GM23338 (cell line): ENCODE measurements at regions not wholly inside any gene's neighbourhood (a gene's known extent, or its start where the extent isn't known, plus 50 kb on each side); places are given as distances from the start of the nearest gene placed in this dataset.
"Not testable (repeated sequence)": the region's sequence is repeated elsewhere in the genome, so short reads cannot be mapped to it uniquely, and the experiment has no call there.

ENCODE experiments used
- ATAC-seq: fragments of 200-7000 bp; cut with Tn5 transposase; 3 replicates; pipeline ENCODE4 v1.9.1; 2020
- DNase-seq: peaks from one replicate; pipeline ENCODE4 v3.0.0-alpha.2; 2015; ENCODE audit warnings: low spot score
- H2AFZ ChIP-seq: fragments of 200-600 bp; sonication (generic); 2 replicates; pipeline ENCODE4 v1.8.0; 2016; ENCODE audit warnings: antibody characterized with exemption, mild to moderate bottlenecking, moderate library complexity
- H3F3A ChIP-seq: fragments of 200-600 bp; sonication (generic); replicated peaks from 2 replicates; pipeline ENCODE4 v1.8.0; 2017; ENCODE audit warnings: antibody characterized with exemption, mixed run types, low read depth
- H3K27ac ChIP-seq: fragments of 200-600 bp; sonication (generic); 2 replicates; pipeline ENCODE4 v1.6.1; 2016; ENCODE audit warnings: low read depth
- H3K27me3 ChIP-seq: fragments of 200-600 bp; sonication (generic); 2 replicates; pipeline ENCODE4 v1.8.0; 2016; ENCODE audit warnings: mild to moderate bottlenecking, mixed run types, moderate library complexity; ENCODE audit not compliant: insufficient read depth
- H3K36me3 ChIP-seq: fragments of 200-600 bp; sonication (generic); 2 replicates; pipeline ENCODE4 v1.8.0; 2016; ENCODE audit warnings: mild to moderate bottlenecking; ENCODE audit not compliant: insufficient read depth
- H3K4me1 ChIP-seq: fragments of 200-600 bp; sonication (generic); 2 replicates; pipeline ENCODE4 v1.8.0; 2016; ENCODE audit warnings: mild to moderate bottlenecking, moderate library complexity; ENCODE audit not compliant: insufficient read depth
- H3K4me2 ChIP-seq: fragments of 200-600 bp; sonication (generic); 2 replicates; pipeline ENCODE4 v1.7.1; 2017; ENCODE audit warnings: mixed run types
- H3K4me3 ChIP-seq: fragments of 200-600 bp; sonication (generic); 2 replicates; pipeline ENCODE4 v1.6.1; 2016; ENCODE audit warnings: mixed run types
- H3K79me2 ChIP-seq: fragments of 200-600 bp; sonication (generic); replicated peaks from 2 replicates; pipeline ENCODE4 v1.8.0; 2017; ENCODE audit warnings: mild to moderate bottlenecking; ENCODE audit not compliant: insufficient read depth
- H3K9me2 ChIP-seq: fragments of 200-600 bp; sonication (generic); 2 replicates; pipeline ENCODE4 v1.8.0; 2017; ENCODE audit not compliant: insufficient read depth
- H4K20me1 ChIP-seq: fragments of 200-600 bp; sonication (generic); replicated peaks from 2 replicates; pipeline ENCODE4 v1.8.0; 2017; ENCODE audit warnings: mild to moderate bottlenecking; ENCODE audit not compliant: insufficient read depth
- H3K27ac Mint-ChIP-seq: 2 replicates; pipeline ENCODE4 v1.8.0; 2020; ENCODE audit warnings: inconsistent platforms, mild to moderate bottlenecking, moderate library complexity, mixed read lengths
- H3K27me3 Mint-ChIP-seq: 3 replicates; pipeline ENCODE4 v1.8.0; 2022; ENCODE audit warnings: low read depth, mild to moderate bottlenecking, moderate library complexity, mixed read lengths, inconsistent platforms; ENCODE audit not compliant: insufficient read depth, poor library complexity
- H3K36me3 Mint-ChIP-seq: 3 replicates; pipeline ENCODE4 v1.8.0; 2021; ENCODE audit warnings: low read depth, mild to moderate bottlenecking, inconsistent platforms, moderate library complexity, mixed read lengths
- H3K4me1 Mint-ChIP-seq: 3 replicates; pipeline ENCODE4 v1.8.0; 2020; ENCODE audit warnings: mild to moderate bottlenecking, inconsistent platforms, mixed read lengths
- H3K4me3 Mint-ChIP-seq: 3 replicates; pipeline ENCODE4 v1.8.0; 2021; ENCODE audit warnings: moderate library complexity, mild to moderate bottlenecking, inconsistent platforms, mixed read lengths
- H3K9me3 Mint-ChIP-seq: 3 replicates; pipeline ENCODE4 v1.8.0; 2020; ENCODE audit warnings: moderate library complexity, mild to moderate bottlenecking, inconsistent platforms, mixed read lengths
- ETS1 ChIP-seq: IDR thresholded peaks from 2 replicates; pipeline ENCODE4 v1.6.1; 2016; ENCODE audit warnings: antibody characterized with exemption
- EZH2 ChIP-seq: fragments of 200-600 bp; sonication (generic); IDR thresholded peaks from one replicate; pipeline ENCODE4 v1.8.0; 2017; ENCODE audit warnings: antibody characterized with exemption, mild to moderate bottlenecking, low read depth; ENCODE audit not compliant: unreplicated experiment
- EZH2phosphoT487 ChIP-seq: fragments of 200-600 bp; sonication (generic); IDR thresholded peaks from one replicate; pipeline ENCODE4 v1.8.1; 2018; ENCODE audit warnings: antibody characterized with exemption; ENCODE audit not compliant: unreplicated experiment
- JUNB ChIP-seq: IDR thresholded peaks from one replicate; pipeline ENCODE4 v1.6.1; 2016; ENCODE audit warnings: antibody characterized with exemption; ENCODE audit not compliant: unreplicated experiment
- NANOG ChIP-seq: IDR thresholded peaks from 2 replicates; pipeline ENCODE4 v1.6.1; 2016; ENCODE audit warnings: antibody characterized with exemption, borderline replicate concordance
- POLR2AphosphoS5 ChIP-seq: IDR thresholded peaks from 2 replicates; pipeline ENCODE4 v1.6.1; 2016; ENCODE audit warnings: antibody characterized with exemption, low read depth
- STAT1 ChIP-seq: IDR thresholded peaks from one replicate; pipeline ENCODE4 v1.6.1; 2016; ENCODE audit warnings: antibody characterized with exemption; ENCODE audit not compliant: unreplicated experiment
- ZNF114 ChIP-seq: fragments of 250-450 bp; sonication (Bioruptor Pico); IDR thresholded peaks from 2 replicates; pipeline ENCODE4 v1.5.0; 2020; ENCODE audit warnings: mild to moderate bottlenecking, moderate library complexity
- ZNF462 ChIP-seq: fragments of 250-450 bp; sonication (Bioruptor Pico); IDR thresholded peaks from 2 replicates; pipeline ENCODE4 v1.5.0; 2020; ENCODE audit warnings: mild to moderate bottlenecking, moderate library complexity

- H3K36me3 ChIP-seq, H3K4me2 ChIP-seq, DNase-seq, H3K27ac ChIP-seq, H3K9me2 ChIP-seq, H3F3A ChIP-seq, H3K27ac Mint-ChIP-seq, ATAC-seq, H4K20me1 ChIP-seq, H3K4me3 Mint-ChIP-seq, H3K27me3 ChIP-seq, H3K4me1 ChIP-seq, H3K4me1 Mint-ChIP-seq, H3K79me2 ChIP-seq, H3K36me3 Mint-ChIP-seq, H3K27me3 Mint-ChIP-seq, H2AFZ ChIP-seq, H3K4me3 ChIP-seq, H3K9me3 Mint-ChIP-seq: not testable (repeated sequence)
These were observed 185.0 kb upstream of the SMIM30 start for GRCh38 chr7:113303388-113303787.

GRCh38 chr7:113301983-113302382, 183.6 kb upstream of the SMIM30 start:
- Histone ChIP-seq H3K9me2 (no peaks in the 10 kb centered on the region), H3K4me3 (no peak overlapping the region), H3K36me3 (no peaks in the 10 kb centered on the region), H2AFZ (no peak overlapping the region; the same call in 1 of the 2 replicates), H3K4me1 (no peaks in the 10 kb centered on the region), H3K79me2 (no peaks in the 10 kb centered on the region), H3K27me3 (no peaks in the 10 kb centered on the region), H3F3A (no peaks in the 10 kb centered on the region), H3K27ac (no peak overlapping the region), H3K4me2 (no peak overlapping the region), H4K20me1 (no peaks in the 10 kb centered on the region)
- TF ChIP-seq STAT1: no peak
- TF ChIP-seq JUNB: no peak
- TF ChIP-seq EZH2: no peak
- no peak for TF ChIP-seq ZNF114 (CRISPR knock-in tag)
- TF ChIP-seq POLR2AphosphoS5: no peak
- no peak for TF ChIP-seq ETS1
- TF ChIP-seq EZH2phosphoT487: no peak
- no peak for TF ChIP-seq ZNF462 (CRISPR knock-in tag)
- no peak for TF ChIP-seq NANOG
- Mint-ChIP-seq H3K36me3 (no peaks in the 10 kb centered on the region), H3K4me3 (no peak overlapping the region), H3K27ac (no peak overlapping the region), H3K4me1 (no peaks in the 10 kb centered on the region), H3K27me3 (no peaks in the 10 kb centered on the region), H3K9me3 (peaks cover 3% of the 10 kb centered on the region; the same call in 2 of the 3 replicates)
- DNase-seq (no peak), ATAC-seq (no peak)
